Left ventricle myocardium inferior (tissue), 1 donor: ENCODE measurements at regions not wholly inside any gene's neighbourhood (a gene's known extent, or its start where the extent isn't known, plus 50 kb on each side); places are given as distances from the start of the nearest gene placed in this dataset.

Experiments used
- DNase-seq: peaks from one replicate; pipeline ENCODE4 v3.0.0-alpha.2; 2020
- H3K27ac ChIP-seq: fragments of 200-600 bp; replicated peaks from 2 replicates; pipeline ENCODE4 v1.8.0; 2021
- H3K27me3 ChIP-seq: fragments of 200-600 bp; 2 replicates; pipeline ENCODE4 v1.8.0; 2021; ENCODE audit warnings: low read depth
- H3K36me3 ChIP-seq: fragments of 200-600 bp; 2 replicates; pipeline ENCODE4 v1.8.0; 2021
- H3K4me1 ChIP-seq: fragments of 200-600 bp; 2 replicates; pipeline ENCODE4 v1.8.0; 2021
- H3K4me3 ChIP-seq: fragments of 200-600 bp; 2 replicates; pipeline ENCODE4 v1.8.0; 2021; ENCODE audit warnings: mild to moderate bottlenecking, moderate library complexity
- H3K9me3 ChIP-seq: fragments of 200-600 bp; replicated peaks from 2 replicates; pipeline ENCODE4 v1.8.0; 2021
- intact Hi-C: fragments of 100-400 bp; cut with micrococcal nuclease; formaldehyde crosslinking; loops from one replicate; pipeline ENCODE4 v1.11.0; 2022
- TF ChIP-seq, protein P1 (sequence below): fragments of 200-600 bp; IDR thresholded peaks from 2 replicates; pipeline ENCODE4 v1.8.0; 2021; ENCODE audit warnings: antibody characterized with exemption, mild to moderate bottlenecking, borderline replicate concordance
- donor health status: DM: no; HTN: yes; CAD: no; lungs with severe emphysema.

DNA sequence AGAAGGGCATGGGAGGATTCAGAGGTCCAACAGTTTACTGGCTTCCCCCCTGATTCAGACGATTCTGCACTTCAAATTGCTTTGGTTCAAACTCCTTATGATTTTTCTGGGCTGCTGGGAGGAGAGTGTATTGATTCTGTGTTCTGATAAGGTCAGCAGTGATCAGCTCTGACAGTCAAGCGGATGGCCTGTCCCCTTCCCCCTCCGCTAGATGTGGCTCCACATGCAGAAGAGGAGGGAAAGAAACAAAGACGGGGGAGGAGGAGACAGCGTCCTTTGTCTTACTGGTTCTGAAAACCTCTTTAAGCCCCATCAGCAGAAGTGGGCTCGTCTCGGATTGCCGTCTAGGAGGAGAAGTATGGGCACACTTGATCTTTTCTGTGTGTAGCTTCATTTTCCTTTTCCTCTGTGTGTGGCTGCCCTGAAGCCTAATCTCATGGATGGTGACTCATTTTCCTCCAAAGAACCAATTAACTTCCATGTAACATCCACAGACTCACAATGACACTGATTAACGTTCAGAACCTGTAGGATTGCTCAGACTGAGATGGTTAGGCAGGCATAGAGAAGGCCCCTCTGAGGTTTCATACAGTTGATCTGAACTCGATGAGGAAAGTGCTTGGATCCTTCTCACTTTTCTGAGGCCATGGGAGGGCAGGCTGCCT is 162.4 kb upstream of the PPP2R3A start:
- Histone ChIP-seq H3K9me3 (no peaks in the 10 kb centered on the region), H3K27me3 (peaks cover 46% of the 10 kb centered on the region), H3K36me3 (no peaks in the 10 kb centered on the region), H3K4me1 (no peaks in the 10 kb centered on the region), H3K27ac (no peak overlapping the region), H3K4me3 (no peak overlapping the region)
- TF ChIP-seq, protein P1, sequence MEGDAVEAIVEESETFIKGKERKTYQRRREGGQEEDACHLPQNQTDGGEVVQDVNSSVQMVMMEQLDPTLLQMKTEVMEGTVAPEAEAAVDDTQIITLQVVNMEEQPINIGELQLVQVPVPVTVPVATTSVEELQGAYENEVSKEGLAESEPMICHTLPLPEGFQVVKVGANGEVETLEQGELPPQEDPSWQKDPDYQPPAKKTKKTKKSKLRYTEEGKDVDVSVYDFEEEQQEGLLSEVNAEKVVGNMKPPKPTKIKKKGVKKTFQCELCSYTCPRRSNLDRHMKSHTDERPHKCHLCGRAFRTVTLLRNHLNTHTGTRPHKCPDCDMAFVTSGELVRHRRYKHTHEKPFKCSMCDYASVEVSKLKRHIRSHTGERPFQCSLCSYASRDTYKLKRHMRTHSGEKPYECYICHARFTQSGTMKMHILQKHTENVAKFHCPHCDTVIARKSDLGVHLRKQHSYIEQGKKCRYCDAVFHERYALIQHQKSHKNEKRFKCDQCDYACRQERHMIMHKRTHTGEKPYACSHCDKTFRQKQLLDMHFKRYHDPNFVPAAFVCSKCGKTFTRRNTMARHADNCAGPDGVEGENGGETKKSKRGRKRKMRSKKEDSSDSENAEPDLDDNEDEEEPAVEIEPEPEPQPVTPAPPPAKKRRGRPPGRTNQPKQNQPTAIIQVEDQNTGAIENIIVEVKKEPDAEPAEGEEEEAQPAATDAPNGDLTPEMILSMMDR: no peak
- no peak for DNase-seq
- intact Hi-C loops: no loop called here

DNA sequence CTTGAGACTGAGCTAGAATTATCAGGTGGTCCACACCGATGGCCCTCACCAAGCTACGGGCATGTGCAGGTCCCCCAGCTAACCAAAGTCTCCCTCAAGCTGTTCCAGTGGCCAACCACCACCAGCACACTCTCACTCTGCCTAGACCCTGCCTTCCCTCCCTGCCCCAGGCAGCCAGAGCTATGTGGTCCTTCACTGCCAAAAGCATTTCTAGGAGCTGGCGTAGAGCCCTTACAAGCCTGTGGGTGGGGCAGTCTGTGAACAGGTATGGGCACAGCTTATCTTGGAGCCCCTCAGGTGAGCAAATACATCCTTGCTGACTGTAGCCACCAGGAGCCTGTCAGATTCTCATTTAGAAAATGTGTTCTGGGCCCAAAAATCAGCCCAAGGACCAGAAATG is 159.8 kb upstream of the PPP2R3A start:
- no peak overlapping the region for H3K27ac ChIP-seq
- peaks cover 69% of the 10 kb centered on the region for H3K27me3 ChIP-seq
- intact Hi-C loops: no loop called here
- H3K36me3 ChIP-seq: no peaks in the 10 kb centered on the region
- no peak for DNase-seq
- H3K4me1 ChIP-seq: no peaks in the 10 kb centered on the region
- TF ChIP-seq, protein P1: no peak
- H3K4me3 ChIP-seq: no peak overlapping the region
- H3K9me3 ChIP-seq: no peaks in the 10 kb centered on the region

DNA sequence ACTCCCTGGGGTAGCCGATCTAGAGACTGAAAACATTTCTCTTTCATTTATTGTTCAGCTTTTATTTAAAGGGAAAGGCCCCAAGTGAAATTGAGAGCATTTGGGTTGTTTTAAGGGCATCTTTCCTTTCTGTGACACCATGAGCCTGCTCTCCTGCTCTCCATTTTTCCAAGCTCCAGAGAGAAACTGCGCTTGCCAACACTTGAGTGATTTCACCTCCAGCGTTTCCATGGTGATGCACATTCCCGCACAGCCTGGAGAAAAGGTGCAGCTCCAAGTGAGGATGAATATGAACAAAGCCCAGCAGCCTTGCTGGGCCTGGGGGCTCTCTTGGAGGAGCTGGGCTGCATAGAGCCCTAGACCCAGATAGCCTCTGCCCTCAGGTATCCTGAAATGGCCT is 159.2 kb upstream of the PPP2R3A start:
- intact Hi-C loops: no loop called here
- H3K9me3 ChIP-seq: no peaks in the 10 kb centered on the region
- TF ChIP-seq, protein P1: no peak
- H3K4me3 ChIP-seq: no peak overlapping the region
- no peaks in the 10 kb centered on the region for H3K36me3 ChIP-seq
- H3K27me3 ChIP-seq: peaks cover 69% of the 10 kb centered on the region
- DNase-seq: no peak
- H3K27ac ChIP-seq: no peak overlapping the region
- no peaks in the 10 kb centered on the region for H3K4me1 ChIP-seq

DNA sequence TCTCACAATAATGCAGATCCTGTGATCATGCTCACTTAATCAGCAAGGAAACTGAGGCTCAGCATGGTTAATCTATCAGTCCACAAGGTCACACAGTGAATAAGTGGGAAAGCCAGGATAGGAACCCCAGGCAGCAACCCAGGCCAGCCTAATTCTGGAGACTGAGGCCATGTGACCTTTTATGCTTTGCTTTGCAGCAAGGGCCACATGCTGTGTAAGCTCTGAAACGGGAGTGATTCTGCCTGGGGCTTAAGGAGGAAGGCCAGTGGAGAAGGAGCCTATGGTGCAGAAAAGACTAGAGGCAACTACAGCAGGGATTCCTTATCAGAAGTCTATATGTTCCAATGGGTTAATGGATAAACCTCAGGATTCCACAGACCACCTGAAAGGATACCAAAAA is 157.6 kb upstream of the PPP2R3A start:
- Histone ChIP-seq H3K4me1 (no peaks in the 10 kb centered on the region), H3K9me3 (no peaks in the 10 kb centered on the region), H3K27ac (no peak overlapping the region), H3K4me3 (no peak overlapping the region), H3K27me3 (peaks cover 66% of the 10 kb centered on the region), H3K36me3 (no peaks in the 10 kb centered on the region)
- intact Hi-C loops: no loop called here
- TF ChIP-seq, protein P1: no peak
- DNase-seq: no peak

DNA sequence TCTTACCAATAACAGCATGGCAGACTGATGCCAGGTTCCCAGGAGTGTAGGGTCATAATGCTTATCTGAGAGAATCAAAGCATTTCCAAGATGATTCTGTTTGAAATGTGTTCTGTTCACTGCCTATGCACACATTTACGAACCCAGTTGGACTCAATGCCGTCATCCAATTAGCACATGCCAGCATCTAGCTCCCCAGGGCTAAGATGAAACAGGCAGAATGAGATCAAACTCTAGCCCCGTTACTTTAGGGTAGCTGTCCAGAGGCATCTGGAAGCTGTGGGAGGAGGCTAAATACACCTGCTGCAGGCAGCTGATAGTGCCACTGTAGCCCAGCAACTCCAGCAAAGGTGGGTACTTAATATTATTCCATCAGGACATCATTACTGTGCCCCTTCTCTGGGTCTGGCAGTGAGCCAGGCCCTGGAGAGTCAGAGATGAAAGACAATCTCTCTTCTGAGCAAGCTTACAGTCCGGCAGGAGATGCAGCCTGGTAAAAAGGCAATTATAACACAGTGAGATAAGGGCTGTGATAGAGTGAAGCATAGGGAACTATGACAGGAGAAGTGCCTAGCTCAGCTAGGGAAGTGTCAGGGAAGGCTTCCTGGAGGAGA is 156.4 kb upstream of the PPP2R3A start:
- no peak for DNase-seq
- H3K27ac ChIP-seq: no peak overlapping the region
- H3K9me3 ChIP-seq: no peaks in the 10 kb centered on the region
- H3K27me3 ChIP-seq: peaks cover 73% of the 10 kb centered on the region
- H3K4me3 ChIP-seq: no peak overlapping the region
- H3K4me1 ChIP-seq: no peaks in the 10 kb centered on the region
- TF ChIP-seq, protein P1: no peak
- intact Hi-C loops: no loop called here
- no peaks in the 10 kb centered on the region for H3K36me3 ChIP-seq
